Right atrium auricular region (tissue), 2 donors: ENCODE measurements at regions not wholly inside any gene's neighbourhood (a gene's known extent, or its start where the extent isn't known, plus 50 kb on each side); places are given as distances from the start of the nearest gene placed in this dataset.

Experiments
- DNase-seq: peaks from one replicate; pipeline ENCODE4 v3.0.0-alpha.2; 2019; ENCODE audit warnings: low spot score
- H3K27ac ChIP-seq, 2 donors: fragments of 200-600 bp; sonication (generic); 1 replicate in 1 of 2; 2 replicates in 1 of 2; pipeline ENCODE4 v1.5.1; 2016 to 2019
- H3K27me3 ChIP-seq, 2 donors: fragments of 200-600 bp; sonication (generic); one replicate each; pipeline versions ENCODE4 v1.5.1 to v1.6.0; 2017 to 2019
- H3K36me3 ChIP-seq: fragments of 200-600 bp; sonication (generic); one replicate; pipeline ENCODE4 v1.5.1; 2016
- H3K4me1 ChIP-seq, 2 donors: fragments of 200-600 bp; sonication (generic); one replicate each; pipeline versions ENCODE4 v1.5.1 to v1.6.0; 2017 to 2019
- H3K4me3 ChIP-seq, 2 donors: fragments of 200-600 bp; sonication (generic); 1 replicate in 1 of 2; 2 replicates in 1 of 2; pipeline ENCODE4 v1.5.1; 2017 to 2019; ENCODE audit warnings: mild to moderate bottlenecking in 1 of 2, moderate library complexity in 1 of 2
- H3K9me3 ChIP-seq, 2 donors: fragments of 200-600 bp; sonication (generic); one replicate each; pipeline ENCODE4 v1.5.1; 2019
- CTCF ChIP-seq, 2 donors: fragments of 200-600 bp; sonication (generic); IDR thresholded peaks; one replicate each; pipeline ENCODE4 v1.5.1; 2019; ENCODE audit warnings: antibody characterized with exemption in 2 of 2

DNA sequence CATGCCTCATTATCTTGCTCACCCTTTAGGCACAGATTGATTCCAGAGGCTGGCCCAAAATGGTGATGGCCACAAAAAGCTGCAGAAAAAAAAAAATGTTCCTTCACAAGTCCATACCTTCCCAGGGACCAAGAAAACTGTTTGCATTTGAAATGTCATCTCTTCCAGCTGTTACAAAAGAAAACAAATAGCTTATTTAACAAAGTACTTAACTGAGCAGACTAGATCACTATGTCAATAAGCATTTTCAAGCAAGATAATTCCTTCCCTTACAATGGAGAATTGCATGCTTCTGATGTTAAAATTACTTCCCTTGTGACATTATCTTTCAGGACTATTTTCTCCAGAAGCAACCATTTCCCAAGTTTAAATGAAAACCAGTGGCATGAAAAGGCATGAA lies 377.9 kb upstream of the KITLG start:
- Histone ChIP-seq H3K27me3 (no peaks in the 10 kb centered on the region), H3K36me3 (no peaks in the 10 kb centered on the region), H3K4me1 (peaks cover 3 to 16% of the 10 kb centered on the region in 2 donors), H3K4me3 (no peak overlapping the region), H3K9me3 (no peaks in the 10 kb centered on the region), H3K27ac (no peak overlapping the region)
- no peak for DNase-seq
- TF ChIP-seq CTCF (IDR thresholded peaks at IDR 0.05) = no peak

- H3K36me3 ChIP-seq = no peaks in the 10 kb centered on the region
- no peaks in the 10 kb centered on the region for H3K27me3 ChIP-seq
- DNase-seq = no peak
- no peaks in the 10 kb centered on the region for H3K9me3 ChIP-seq
- peaks cover 3 to 16% of the 10 kb centered on the region in 2 donors for H3K4me1 ChIP-seq
- no peak overlapping the region for H3K4me3 ChIP-seq
- H3K27ac ChIP-seq = no peak overlapping the region
- no peak for TF ChIP-seq CTCF (IDR thresholded peaks at IDR 0.05)
Measured at GRCh38 chr12:88957358-88957757, 377.1 kb upstream of the KITLG start.

- H3K4me1 ChIP-seq = peaks cover 3 to 11% of the 10 kb centered on the region in 2 donors
- no peak for TF ChIP-seq CTCF (IDR thresholded peaks at IDR 0.05)
- no peaks in the 10 kb centered on the region for H3K27me3 ChIP-seq
- no peak overlapping the region for H3K27ac ChIP-seq
- no peaks in the 10 kb centered on the region for H3K36me3 ChIP-seq
- DNase-seq = no peak
- H3K9me3 ChIP-seq = no peaks in the 10 kb centered on the region
- no peak overlapping the region for H3K4me3 ChIP-seq
Measured at GRCh38 chr12:88955531-88955930, 375.3 kb upstream of the KITLG start.

DNA sequence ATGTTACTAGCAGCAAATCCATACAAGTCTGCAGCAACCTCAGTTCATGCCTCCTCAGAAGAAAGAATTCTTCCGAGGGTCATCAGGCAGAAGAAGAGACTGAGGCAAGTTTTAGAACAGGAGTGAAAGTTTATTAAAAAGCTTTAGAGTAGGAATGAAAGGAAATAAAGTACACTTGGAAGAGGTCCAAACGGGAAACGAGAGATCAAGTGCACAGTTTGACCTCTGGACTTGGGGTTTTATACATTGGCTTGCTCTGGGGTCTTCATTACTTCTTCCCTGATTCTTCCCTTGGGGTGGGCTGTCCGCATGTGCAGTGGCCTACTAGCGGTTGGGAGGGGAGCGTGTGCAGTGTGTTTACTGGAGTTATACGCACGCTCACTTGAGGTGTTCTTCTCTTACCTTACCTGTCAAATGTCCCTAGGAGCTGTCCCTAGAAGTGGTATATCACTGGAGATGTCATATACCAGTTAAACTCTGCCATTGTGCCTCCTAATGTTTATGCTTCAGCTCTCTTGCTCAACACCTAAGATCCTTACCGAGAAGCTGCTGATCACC lies 372.8 kb upstream of the KITLG start:
- H3K27me3 ChIP-seq = no peaks in the 10 kb centered on the region
- H3K36me3 ChIP-seq = no peaks in the 10 kb centered on the region
- TF ChIP-seq CTCF (IDR thresholded peaks at IDR 0.05) = no peak
- H3K9me3 ChIP-seq = no peaks in the 10 kb centered on the region
- H3K27ac ChIP-seq = no peak overlapping the region
- H3K4me1 ChIP-seq = no peaks in the 10 kb centered on the region
- no peak for DNase-seq
- H3K4me3 ChIP-seq = no peak overlapping the region

DNA sequence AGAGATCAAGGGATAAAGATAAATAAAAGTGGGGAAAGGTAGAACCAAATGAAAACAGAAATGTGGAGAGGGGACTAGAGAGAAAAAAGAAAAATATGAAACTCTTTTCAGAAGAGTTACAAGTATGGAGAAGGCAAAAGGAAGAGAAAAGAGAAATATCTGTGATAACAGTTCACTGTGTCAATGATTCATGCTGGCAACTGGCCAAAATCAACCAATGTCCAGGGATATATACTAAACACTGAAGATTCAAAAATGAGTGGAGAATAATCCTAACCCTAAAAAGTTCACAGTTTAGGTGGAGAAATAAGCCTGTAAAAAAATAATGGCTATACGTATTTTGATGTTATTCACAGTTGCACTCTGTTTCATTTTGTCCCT lies 372.3 kb upstream of the KITLG start:
- Histone ChIP-seq H3K27me3 (no peaks in the 10 kb centered on the region), H3K9me3 (no peaks in the 10 kb centered on the region), H3K4me3 (no peak overlapping the region), H3K36me3 (no peaks in the 10 kb centered on the region), H3K4me1 (no peaks in the 10 kb centered on the region), H3K27ac (no peak overlapping the region)
- no peak for DNase-seq
- TF ChIP-seq CTCF (IDR thresholded peaks at IDR 0.05) = no peak

DNA sequence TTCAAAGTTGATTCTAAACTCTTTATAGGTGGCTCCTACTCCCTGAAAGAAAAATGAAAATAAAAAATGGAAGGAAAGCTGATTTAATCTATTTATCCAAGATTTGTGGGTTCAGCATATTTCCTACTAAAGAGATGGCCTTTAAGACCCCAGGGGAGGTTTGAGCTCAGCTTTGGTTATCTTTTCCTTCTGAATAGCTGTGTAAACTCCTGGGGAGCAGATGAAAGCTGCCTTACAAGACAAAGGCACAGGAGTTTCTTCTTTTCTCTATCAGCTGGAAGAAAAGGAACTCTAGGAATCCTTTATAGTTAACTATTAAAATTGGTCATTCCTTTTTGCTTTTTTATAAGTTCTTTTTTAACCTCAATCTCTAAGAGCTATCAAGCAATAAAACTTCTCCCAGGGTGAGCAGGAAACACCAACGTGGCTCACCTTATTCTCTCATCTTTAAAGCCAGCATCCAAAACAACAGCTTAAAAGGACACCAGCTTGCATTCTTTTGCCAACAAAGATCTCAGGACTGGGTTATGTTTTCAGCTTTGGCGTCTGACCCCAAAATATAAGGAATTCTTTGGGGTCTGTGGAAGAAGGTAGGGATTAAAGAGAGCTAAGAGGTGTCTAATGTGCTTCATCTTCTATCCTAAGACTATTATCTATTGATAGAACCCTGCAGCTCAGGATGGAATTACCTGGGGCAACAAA lies 371.7 kb upstream of the KITLG start:
- TF ChIP-seq CTCF (IDR thresholded peaks at IDR 0.05) = no peak
- Histone ChIP-seq H3K9me3 (no peaks in the 10 kb centered on the region), H3K27ac (no peak overlapping the region), H3K27me3 (no peaks in the 10 kb centered on the region), H3K4me3 (no peak overlapping the region), H3K4me1 (peaks cover 0 to 3% of the 10 kb centered on the region in 2 donors), H3K36me3 (no peaks in the 10 kb centered on the region)
- DNase-seq = no peak
